ENCODE measurements at regions not wholly inside any gene's neighbourhood (a gene's known extent, or its start where the extent isn't known, plus 50 kb on each side); places are given as distances from the start of the nearest gene placed in this dataset.

- in situ Hi-C loops (cut with MboI; ENCODE audit: low sequenced_read_pairs) (no loop called here), intact Hi-C loops (cut with micrococcal nuclease) (no loop called here), dilution Hi-C loops (cut with HindIII; ENCODE audit: low sequenced_read_pairs, unreplicated experiment) (no loop called here)
- H3K4ac ChIP-seq (ENCODE audit: low read depth, low read length): no peak overlapping the region
- H2BK15ac ChIP-seq (ENCODE audit: low read depth, low read length): no peak overlapping the region
- no peak overlapping the region for H2BK120ac ChIP-seq (ENCODE audit: low read depth, low read length)
- no peak for ATAC-seq (ENCODE audit: low read depth)
- H2AK9ac ChIP-seq (replicated peaks; ENCODE audit: low read depth, low read length, poor library complexity): no peak overlapping the region
- H3K79me1 ChIP-seq (ENCODE audit: low read depth in 1 of 2, low read length in 2 of 2): no peaks in the 10 kb centered on the region
- no peak overlapping the region for H2BK20ac ChIP-seq (ENCODE audit: low read depth, low read length)
- no peak overlapping the region for H4K5ac ChIP-seq (ENCODE audit: low read depth, low read length)
- no peak overlapping the region for H3K56ac ChIP-seq (ENCODE audit: extremely low read depth, insufficient read depth, low read length)
- TF ChIP-seq CEBPB (IDR thresholded peaks at IDR 0.05; ENCODE audit: low read depth, low read length) (no peak), FOS (IDR thresholded peaks at IDR 0.05; ENCODE audit: low read depth, low read length) (no peak), SMC3 (IDR thresholded peaks at IDR 0.05; ENCODE audit: low read depth, low read length) (no peak)
- H4K91ac ChIP-seq (ENCODE audit: insufficient read depth, low read depth, low read length): no peak overlapping the region
- H3K27me3 ChIP-seq (ENCODE audit: control insufficient read depth, insufficient read depth, low read length): no peaks in the 10 kb centered on the region
- no peak overlapping the region for H2BK5ac ChIP-seq (ENCODE audit: low read depth, low read length, poor library complexity, severe bottlenecking)
- no peaks in the 10 kb centered on the region for H3K9me1 ChIP-seq (ENCODE audit: insufficient read depth, low read length)
- H2AFZ ChIP-seq (replicated peaks; ENCODE audit: low read length, poor library complexity): no peak overlapping the region
- no peak overlapping the region for H3K9ac ChIP-seq (ENCODE audit: low read depth, low read length)
- H4K8ac ChIP-seq (ENCODE audit: low read depth in 2 of 2, low read length in 2 of 2): no peak overlapping the region
- no peaks in the 10 kb centered on the region for H3K9me3 ChIP-seq (ENCODE audit: control insufficient read depth, insufficient read depth, low read length)
- no peaks in the 10 kb centered on the region for H4K20me1 ChIP-seq (ENCODE audit: insufficient read depth, low read length)
- H2AK5ac ChIP-seq (ENCODE audit: low read depth, low read length): no peak overlapping the region
- H3K4me2 ChIP-seq (ENCODE audit: low read depth, low read length): no peak overlapping the region
- no peaks in the 10 kb centered on the region for H3K4me1 ChIP-seq (ENCODE audit: control insufficient read depth, insufficient read depth, low read length)
- H3K4me3 ChIP-seq (ENCODE audit: insufficient read depth, low read depth, low read length): no peak overlapping the region
- CTCF ChIA-PET: interaction anchor here (1.2 kb wide), 1 partner anchor 86 kb away, joined by 3 read pairs; no protein-coding TSS in a partner anchor
- no peak for DNase-seq
- H3K36me3 ChIP-seq (ENCODE audit: control insufficient read depth, insufficient read depth, low read length): no peaks in the 10 kb centered on the region
- WGBS, 2 experiments (ENCODE audit: extremely low coverage in 2 of 2, insufficient read length in 1 of 2): no CpG with 5 or more reads among the region's 2 CpGs
- no peak overlapping the region for H3K18ac ChIP-seq (ENCODE audit: low read depth, low read length)
- POLR2A ChIA-PET (ENCODE audit: unreplicated experiment): no interaction called here
- no peak overlapping the region for H3K27ac ChIP-seq (ENCODE audit: insufficient read depth, low read length)
- no TSS peak for BruUV-seq (replicated peaks)
- H3K23ac ChIP-seq (ENCODE audit: low read depth, low read length): no peak overlapping the region
- H3K14ac ChIP-seq (replicated peaks; ENCODE audit: low read depth, low read length): no peak overlapping the region
Observed at GRCh38 chr10:10359263-10359662, 658.4 kb upstream of the CELF2 start.

Data from IMR-90 (cell line).